ENCODE measurements at regions not wholly inside any gene's neighbourhood (a gene's known extent, or its start where the extent isn't known, plus 50 kb on each side); places are given as distances from the start of the nearest gene placed in this dataset.
"Not testable (repeated sequence)": the region's sequence is repeated elsewhere in the genome, so short reads cannot be mapped to it uniquely, and the experiment has no call there.

DNA sequence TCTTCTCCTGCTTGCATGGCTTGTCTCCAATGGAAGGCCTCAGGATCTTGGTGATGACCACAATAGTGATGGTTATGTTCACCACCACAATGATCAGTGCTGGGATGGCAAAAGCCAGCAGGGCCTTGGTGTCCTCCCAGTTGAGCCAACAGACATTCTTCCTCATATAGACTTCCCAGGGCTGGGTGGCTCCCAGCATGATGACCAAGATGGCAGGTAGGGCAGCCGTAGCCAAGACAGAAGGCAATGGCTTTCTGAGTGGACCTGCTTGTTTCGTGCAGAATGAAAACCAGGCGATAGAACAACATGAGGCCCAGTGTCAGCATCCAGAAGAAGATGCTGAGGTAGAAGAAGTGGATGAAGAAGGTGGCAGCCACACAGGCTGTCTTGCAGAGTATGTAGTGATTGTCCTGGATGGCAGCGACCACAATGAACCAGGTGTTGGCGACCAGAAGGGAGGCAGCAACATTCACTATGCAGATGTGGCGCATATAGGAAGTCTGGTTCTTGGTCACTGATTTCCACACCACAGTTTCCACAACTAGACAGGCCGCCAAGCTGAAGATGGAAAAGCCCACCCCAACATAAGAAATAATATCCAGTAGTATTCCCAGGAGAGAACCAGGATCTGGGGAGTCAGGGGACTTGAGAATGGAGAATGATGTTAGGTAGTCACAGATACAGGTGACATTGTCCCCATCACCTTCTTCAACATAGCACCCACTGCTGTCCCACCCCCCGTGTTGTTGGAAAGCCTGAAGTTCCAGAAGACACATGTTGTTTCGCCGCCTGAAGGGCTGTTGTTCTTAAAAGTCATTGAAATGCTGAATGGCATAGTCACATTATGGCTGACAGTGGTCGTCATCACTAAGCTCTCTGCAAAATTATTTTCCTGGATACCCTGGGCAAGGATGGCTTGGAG lies 1671.4 kb downstream of the SPATA31A7 start:
- not testable (repeated sequence) for H3K4me1 Mint-ChIP-seq, H3K27ac Mint-ChIP-seq, H3K4me3 Mint-ChIP-seq, H3K36me3 Mint-ChIP-seq, H3K9me3 Mint-ChIP-seq
- peaks cover 38% of the 10 kb centered on the region for H3K27me3 Mint-ChIP-seq

DNA sequence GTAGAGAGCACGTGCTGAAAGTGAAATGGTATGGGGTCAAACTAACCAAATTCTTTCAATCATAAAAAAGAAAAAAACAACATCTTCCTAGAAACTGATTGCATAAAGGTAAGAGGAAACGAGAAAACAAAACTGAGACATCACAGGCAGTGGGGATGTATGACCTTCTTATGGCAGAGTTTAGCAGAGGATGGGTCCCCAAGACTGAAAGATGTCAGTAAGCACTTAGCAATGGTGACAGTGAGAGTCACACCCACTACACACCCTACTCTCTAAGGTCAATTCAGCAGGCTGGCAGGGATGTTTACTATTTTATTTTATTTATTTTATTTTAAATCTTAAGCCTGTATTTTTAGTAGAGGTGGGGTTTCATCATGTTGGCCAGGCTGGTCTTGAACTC lies 1672.3 kb downstream of the SPATA31A7 start:
- H3K4me1 Mint-ChIP-seq, H3K36me3 Mint-ChIP-seq, H3K4me3 Mint-ChIP-seq, H3K9me3 Mint-ChIP-seq, H3K27ac Mint-ChIP-seq: not testable (repeated sequence)
- peaks cover 38% of the 10 kb centered on the region for H3K27me3 Mint-ChIP-seq

GRCh38 chr9:62863319-62863718 lies 1673.5 kb downstream of the SPATA31A7 start:
- not testable (repeated sequence) for H3K27ac Mint-ChIP-seq, H3K36me3 Mint-ChIP-seq, H3K4me3 Mint-ChIP-seq, H3K9me3 Mint-ChIP-seq, H3K4me1 Mint-ChIP-seq
- peaks cover 42% of the 10 kb centered on the region for H3K27me3 Mint-ChIP-seq

- not testable (repeated sequence) for H3K4me1 Mint-ChIP-seq, H3K36me3 Mint-ChIP-seq, H3K9me3 Mint-ChIP-seq, H3K27ac Mint-ChIP-seq, H3K4me3 Mint-ChIP-seq
- peaks cover 41% of the 10 kb centered on the region for H3K27me3 Mint-ChIP-seq
These were observed 1674.0 kb downstream of the SPATA31A7 start for GRCh38 chr9:62863867-62864266.

GRCh38 chr9:62864481-62865469 lies 1674.9 kb downstream of the SPATA31A7 start:
- H3K27me3 Mint-ChIP-seq, result peaks cover 41% of the 10 kb centered on the region
- not testable (repeated sequence) for H3K27ac Mint-ChIP-seq, H3K4me1 Mint-ChIP-seq, H3K9me3 Mint-ChIP-seq, H3K4me3 Mint-ChIP-seq, H3K36me3 Mint-ChIP-seq

- H3K9me3 Mint-ChIP-seq, H3K27ac Mint-ChIP-seq, H3K4me1 Mint-ChIP-seq, H3K4me3 Mint-ChIP-seq, H3K36me3 Mint-ChIP-seq: not testable (repeated sequence)
- H3K27me3 Mint-ChIP-seq, result peaks cover 23% of the 10 kb centered on the region
These were observed 1679.2 kb downstream of the SPATA31A7 start for GRCh38 chr9:62869061-62869460.

- H3K4me1 Mint-ChIP-seq, H3K4me3 Mint-ChIP-seq, H3K27ac Mint-ChIP-seq, H3K36me3 Mint-ChIP-seq, H3K9me3 Mint-ChIP-seq: not testable (repeated sequence)
- peaks cover 17% of the 10 kb centered on the region for H3K27me3 Mint-ChIP-seq
These were observed 1681.9 kb downstream of the SPATA31A7 start for GRCh38 chr9:62871765-62872164.

DNA sequence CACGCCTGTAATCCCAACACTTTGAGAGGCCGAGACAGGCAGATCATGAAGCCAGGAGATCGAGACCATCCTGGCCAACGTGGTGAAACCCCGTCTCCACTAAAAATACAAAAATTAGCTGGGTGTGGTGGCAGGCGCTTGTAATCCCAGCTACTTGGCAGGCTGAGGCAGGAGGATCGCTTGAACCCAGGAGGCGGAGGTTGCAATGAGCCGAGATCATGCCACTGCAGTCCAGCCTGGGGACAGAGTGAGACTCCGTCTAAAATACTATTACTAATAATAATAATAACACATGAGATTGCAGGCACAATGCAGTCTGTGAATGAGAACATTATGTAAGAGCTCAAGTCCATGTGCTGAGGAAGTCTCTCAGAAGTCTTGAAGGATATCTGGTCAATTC lies 1684.4 kb downstream of the SPATA31A7 start:
- H3K36me3 Mint-ChIP-seq, result not testable (repeated sequence)

GRCh38 chr9:62874745-62875599 lies 1685.1 kb downstream of the SPATA31A7 start:
- H3K36me3 Mint-ChIP-seq, H3K9me3 Mint-ChIP-seq, H3K4me1 Mint-ChIP-seq, H3K4me3 Mint-ChIP-seq, H3K27ac Mint-ChIP-seq: not testable (repeated sequence)
- peaks cover 13% of the 10 kb centered on the region for H3K27me3 Mint-ChIP-seq

More for the DNA sequence above, 1684.4 kb downstream of the SPATA31A7 start:
- not testable (repeated sequence) for H3K4me1 Mint-ChIP-seq, H3K27ac Mint-ChIP-seq, H3K4me3 Mint-ChIP-seq, H3K9me3 Mint-ChIP-seq
- peaks cover 11% of the 10 kb centered on the region for H3K27me3 Mint-ChIP-seq

GRCh38 chr9:62877552-62877951 lies 1687.7 kb downstream of the SPATA31A7 start:
- H3K36me3 Mint-ChIP-seq, H3K4me3 Mint-ChIP-seq: not testable (repeated sequence)
- peaks cover 12% of the 10 kb centered on the region for H3K27me3 Mint-ChIP-seq

GRCh38 chr9:62877987-62878386 lies 1688.2 kb downstream of the SPATA31A7 start:
- H3K27ac Mint-ChIP-seq, H3K36me3 Mint-ChIP-seq, H3K4me3 Mint-ChIP-seq, H3K9me3 Mint-ChIP-seq, H3K4me1 Mint-ChIP-seq: not testable (repeated sequence)
- H3K27me3 Mint-ChIP-seq, result peaks cover 12% of the 10 kb centered on the region

More at GRCh38 chr9:62877552-62877951, 1687.7 kb downstream of the SPATA31A7 start:
- not testable (repeated sequence) for H3K27ac Mint-ChIP-seq, H3K9me3 Mint-ChIP-seq, H3K4me1 Mint-ChIP-seq

DNA sequence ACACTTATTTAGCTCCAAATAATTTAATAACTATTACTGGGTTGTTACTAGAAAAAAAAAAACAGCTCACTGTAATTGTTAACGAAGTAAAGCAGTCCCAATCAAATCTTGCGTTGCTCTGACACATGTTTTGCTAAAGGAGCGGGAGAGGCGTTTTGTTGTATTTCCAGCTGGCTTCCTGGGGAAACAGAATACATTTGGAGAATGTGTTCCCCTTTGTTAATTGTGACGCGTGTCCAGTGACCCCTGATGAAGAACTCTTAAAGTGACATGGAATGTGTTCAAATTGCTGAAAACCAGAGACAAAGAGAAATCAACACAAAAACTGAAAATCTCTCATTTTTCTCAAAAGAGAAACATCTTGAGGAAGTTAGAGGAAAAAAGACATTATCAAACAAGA lies 1690.6 kb downstream of the SPATA31A7 start:
- not testable (repeated sequence) for H3K9me3 Mint-ChIP-seq, H3K36me3 Mint-ChIP-seq, H3K27me3 Mint-ChIP-seq, H3K4me1 Mint-ChIP-seq, H3K27ac Mint-ChIP-seq, H3K4me3 Mint-ChIP-seq

DNA sequence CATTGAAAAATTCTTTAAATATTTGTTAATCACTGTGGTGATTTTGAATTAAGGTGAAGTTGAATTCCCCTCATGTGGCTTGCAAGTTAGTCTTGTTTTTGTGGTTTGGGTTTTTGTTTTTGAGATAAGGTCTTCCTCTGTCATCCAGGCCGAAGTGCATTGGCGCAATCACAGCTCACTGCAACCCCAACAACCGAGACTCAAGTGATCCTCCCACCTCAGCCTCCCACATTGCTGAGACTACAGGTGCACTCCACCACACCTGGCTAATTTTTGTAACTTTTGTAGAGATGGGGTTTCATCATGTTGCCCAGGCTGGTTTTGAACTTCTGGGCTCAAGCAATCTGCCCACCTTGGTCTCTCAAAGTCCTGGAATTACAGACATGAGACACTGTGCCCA lies 1691.1 kb downstream of the SPATA31A7 start:
- H3K4me1 Mint-ChIP-seq, H3K27ac Mint-ChIP-seq, H3K9me3 Mint-ChIP-seq: not testable (repeated sequence)

DNA sequence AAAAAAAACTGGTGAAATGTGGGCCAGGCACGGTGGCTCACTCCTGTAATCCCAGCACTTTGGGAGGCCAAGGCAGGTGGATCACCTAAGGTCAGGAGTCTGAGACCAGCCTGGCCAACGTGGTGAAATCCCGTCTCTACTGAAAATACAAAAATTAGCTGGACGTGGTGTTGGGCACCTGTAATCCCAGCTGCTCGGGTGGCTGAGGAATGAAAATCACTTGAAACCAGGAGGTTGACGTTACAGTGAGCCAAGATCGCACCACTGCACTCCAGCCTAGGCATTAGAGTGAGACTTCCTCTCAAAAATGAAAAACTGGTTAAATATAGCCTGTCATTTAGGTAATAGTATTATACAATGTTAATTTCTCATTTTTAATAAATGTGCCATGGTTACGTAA lies 1692.0 kb downstream of the SPATA31A7 start:
- not testable (repeated sequence) for H3K27ac Mint-ChIP-seq, H3K36me3 Mint-ChIP-seq, H3K27me3 Mint-ChIP-seq, H3K4me1 Mint-ChIP-seq, H3K4me3 Mint-ChIP-seq, H3K9me3 Mint-ChIP-seq

More for the DNA sequence above, 1691.1 kb downstream of the SPATA31A7 start:
- H3K27me3 Mint-ChIP-seq, H3K36me3 Mint-ChIP-seq, H3K4me3 Mint-ChIP-seq: not testable (repeated sequence)

- not testable (repeated sequence) for H3K4me1 Mint-ChIP-seq, H3K36me3 Mint-ChIP-seq, H3K9me3 Mint-ChIP-seq, H3K4me3 Mint-ChIP-seq, H3K27ac Mint-ChIP-seq, H3K27me3 Mint-ChIP-seq
These were observed 1692.9 kb downstream of the SPATA31A7 start for GRCh38 chr9:62882717-62883116.
